ENCODE measurements at regions not wholly inside any gene's neighbourhood (a gene's known extent, or its start where the extent isn't known, plus 50 kb on each side); places are given as distances from the start of the nearest gene placed in this dataset.

- TF ChIP-seq RBM39 (optimal IDR thresholded peaks at IDR 0.05; ENCODE audit: low read depth, low read length) (no peak), EHMT2 (IDR thresholded peaks at IDR 0.05) (no peak), HDAC2 (IDR thresholded peaks at IDR 0.05) (no peak), ZFP1 (CRISPR knock-in tag; IDR thresholded peaks at IDR 0.05) (no peak), POLR2A (conservative IDR thresholded peaks at IDR 0.05) (no peak), POLR2AphosphoS5 (IDR thresholded peaks at IDR 0.05; ENCODE audit: control insufficient read depth, insufficient read depth, low read depth, low read length) (no peak)
These were observed 127.8 kb downstream of the BCOR start for GRCh38 chrX:39969819-39970504.
